H9 (cell line): ENCODE measurements at regions not wholly inside any gene's neighbourhood (a gene's known extent, or its start where the extent isn't known, plus 50 kb on each side); places are given as distances from the start of the nearest gene placed in this dataset.

ENCODE experiments used
- DNase-seq: peaks from one replicate; pipeline ENCODE4 v3.0.0-alpha.2; 2017
- H2AFZ ChIP-seq: one replicate; pipeline ENCODE4 v1.6.1; 2013; ENCODE audit warnings: mild to moderate bottlenecking, low read length, control low read depth, moderate library complexity
- H2AK5ac ChIP-seq: 2 replicates; pipeline ENCODE4 v1.6.1; 2013; ENCODE audit warnings: low read length, control low read depth, mixed read lengths; ENCODE audit not compliant: insufficient read length
- H2BK120ac ChIP-seq: one replicate; pipeline ENCODE4 v1.6.1; 2013; ENCODE audit warnings: low read depth, mild to moderate bottlenecking, low read length, control low read depth, inconsistent platforms; ENCODE audit not compliant: poor library complexity, severe bottlenecking
- H2BK12ac ChIP-seq: 2 replicates; pipeline ENCODE4 v1.6.1; 2013; ENCODE audit warnings: low read length, control low read depth, mixed read lengths, low read depth; ENCODE audit not compliant: insufficient read length
- H2BK15ac ChIP-seq: 2 replicates; pipeline ENCODE4 v1.6.1; 2013; ENCODE audit warnings: low read depth, low read length, control low read depth
- H2BK20ac ChIP-seq: one replicate; pipeline ENCODE4 v1.6.1; 2013; ENCODE audit warnings: low read depth, mild to moderate bottlenecking, low read length, control low read depth, inconsistent platforms; ENCODE audit not compliant: poor library complexity, severe bottlenecking
- H2BK5ac ChIP-seq: 2 replicates; pipeline ENCODE4 v1.6.1; 2013; ENCODE audit warnings: low read length, control low read depth, mixed read lengths; ENCODE audit not compliant: insufficient read length
- H3K14ac ChIP-seq: 2 replicates; pipeline ENCODE4 v1.6.1; 2013; ENCODE audit warnings: low read length, control low read depth; ENCODE audit not compliant: insufficient read depth
- H3K18ac ChIP-seq: 2 replicates; pipeline ENCODE4 v1.6.1; 2013; ENCODE audit warnings: low read depth, mild to moderate bottlenecking, mixed read lengths, low read length, control low read depth; ENCODE audit not compliant: insufficient read length
- H3K23ac ChIP-seq: 2 replicates; pipeline ENCODE4 v1.6.1; 2013; ENCODE audit warnings: low read length, control low read depth, mixed read lengths, low read depth; ENCODE audit not compliant: insufficient read length
- H3K23me2 ChIP-seq: 2 replicates; pipeline ENCODE4 v1.6.1; 2013; ENCODE audit warnings: low read depth, mild to moderate bottlenecking, mixed read lengths, low read length, control low read depth; ENCODE audit not compliant: insufficient read length, poor library complexity, severe bottlenecking
- H3K27ac ChIP-seq: 2 replicates; pipeline ENCODE4 v1.5.1; 2013; ENCODE audit warnings: low read length, control low read depth, mixed read lengths, low read depth; ENCODE audit not compliant: insufficient read length
- H3K27me3 ChIP-seq: 2 replicates; pipeline ENCODE4 v1.6.1; 2013; ENCODE audit warnings: low read length, control low read depth, inconsistent platforms; ENCODE audit not compliant: insufficient read depth
- H3K4ac ChIP-seq: 2 replicates; pipeline ENCODE4 v1.6.1; 2013; ENCODE audit warnings: low read depth, mild to moderate bottlenecking, control low read depth, inconsistent platforms, low read length, moderate library complexity
- H3K4me1 ChIP-seq: 2 replicates; pipeline ENCODE4 v1.6.1; 2013; ENCODE audit warnings: low read length, control low read depth, inconsistent platforms; ENCODE audit not compliant: insufficient read depth
- H3K4me2 ChIP-seq: 2 replicates; pipeline ENCODE4 v1.6.1; 2013; ENCODE audit warnings: low read length, control low read depth, mixed read lengths; ENCODE audit not compliant: insufficient read length, insufficient read depth
- H3K56ac ChIP-seq: 2 replicates; pipeline ENCODE4 v1.6.1; 2013; ENCODE audit warnings: low read depth, mild to moderate bottlenecking, mixed read lengths, low read length, control low read depth; ENCODE audit not compliant: insufficient read length
- H3K79me1 ChIP-seq: 2 replicates; pipeline ENCODE4 v1.6.1; 2013; ENCODE audit warnings: low read depth, mild to moderate bottlenecking, moderate library complexity, low read length, control low read depth, inconsistent platforms; ENCODE audit not compliant: insufficient read depth, poor library complexity, severe bottlenecking
- H3K79me2 ChIP-seq: 2 replicates; pipeline ENCODE4 v1.6.1; 2013; ENCODE audit warnings: low read length, control low read depth, inconsistent platforms; ENCODE audit not compliant: insufficient read depth
- H3K9ac ChIP-seq: 2 replicates; pipeline ENCODE4 v1.6.1; 2013; ENCODE audit warnings: low read length, control low read depth, mixed read lengths; ENCODE audit not compliant: insufficient read length; ENCODE audit errors: extremely low read depth
- H3K9me3 ChIP-seq: one replicate; pipeline ENCODE4 v1.6.1; 2013; ENCODE audit warnings: low read depth, low read length, inconsistent platforms; ENCODE audit not compliant: control insufficient read depth
- H3T11ph ChIP-seq: one replicate; pipeline ENCODE4 v1.6.1; 2013; ENCODE audit warnings: mild to moderate bottlenecking, low read length, control low read depth, inconsistent platforms
- H4K20me1 ChIP-seq: one replicate; pipeline ENCODE4 v1.6.1; 2013; ENCODE audit not compliant: control insufficient read depth, insufficient read length, insufficient read depth
- H4K5ac ChIP-seq: 2 replicates; pipeline ENCODE4 v1.6.1; 2013; ENCODE audit warnings: low read depth, mild to moderate bottlenecking, mixed read lengths, low read length, control low read depth; ENCODE audit not compliant: insufficient read length
- H4K8ac ChIP-seq: replicated peaks from 2 replicates; pipeline ENCODE4 v1.6.1; 2013; ENCODE audit warnings: low read length, control low read depth, mixed read lengths, low read depth; ENCODE audit not compliant: insufficient read length
- H4K91ac ChIP-seq: 2 replicates; pipeline ENCODE4 v1.6.1; 2013; ENCODE audit warnings: low read depth, mild to moderate bottlenecking, moderate library complexity, mixed read lengths, low read length, control low read depth; ENCODE audit not compliant: insufficient read length
- H3K27ac Mint-ChIP-seq, 3 experiments: 2 replicates in 2 of 3; 3 replicates in 1 of 3; pipeline ENCODE4 v1.8.0; 2020 to 2021; ENCODE audit warnings: mixed read lengths in 3 of 3, mild to moderate bottlenecking in 1 of 3, moderate library complexity in 1 of 3
- H3K27me3 Mint-ChIP-seq: 2 replicates; pipeline ENCODE4 v1.8.0; 2021; ENCODE audit warnings: low read depth, mild to moderate bottlenecking, moderate library complexity, mixed read lengths
- H3K36me3 Mint-ChIP-seq, 3 experiments: 2 replicates in 2 of 3; 3 replicates in 1 of 3; pipeline ENCODE4 v1.8.0; 2020 to 2021; ENCODE audit warnings: low read depth in 3 of 3, mixed read lengths in 3 of 3; ENCODE audit not compliant: insufficient read depth in 1 of 3
- H3K4me1 Mint-ChIP-seq, 2 experiments: 2 replicates each; pipeline ENCODE4 v1.8.0; 2020; ENCODE audit warnings: mixed read lengths in 2 of 2
- H3K4me3 Mint-ChIP-seq, 2 experiments: 2 replicates in 1 of 2; 3 replicates in 1 of 2; pipeline ENCODE4 v1.8.0; 2020 to 2021; ENCODE audit warnings: mild to moderate bottlenecking in 2 of 2, mixed read lengths in 2 of 2, moderate library complexity in 1 of 2
- H3K9me3 Mint-ChIP-seq, 2 experiments: 2 replicates in 1 of 2; 3 replicates in 1 of 2; pipeline ENCODE4 v1.8.0; 2020; ENCODE audit warnings: mild to moderate bottlenecking in 2 of 2, mixed read lengths in 2 of 2, moderate library complexity in 1 of 2
- CTCF ChIP-seq: fragments of 200-600 bp; sonication (generic); conservative IDR thresholded peaks from 3 replicates; pipeline ENCODE4 v1.8.0; 2021; ENCODE audit warnings: antibody characterized with exemption, mild to moderate bottlenecking

DNA sequence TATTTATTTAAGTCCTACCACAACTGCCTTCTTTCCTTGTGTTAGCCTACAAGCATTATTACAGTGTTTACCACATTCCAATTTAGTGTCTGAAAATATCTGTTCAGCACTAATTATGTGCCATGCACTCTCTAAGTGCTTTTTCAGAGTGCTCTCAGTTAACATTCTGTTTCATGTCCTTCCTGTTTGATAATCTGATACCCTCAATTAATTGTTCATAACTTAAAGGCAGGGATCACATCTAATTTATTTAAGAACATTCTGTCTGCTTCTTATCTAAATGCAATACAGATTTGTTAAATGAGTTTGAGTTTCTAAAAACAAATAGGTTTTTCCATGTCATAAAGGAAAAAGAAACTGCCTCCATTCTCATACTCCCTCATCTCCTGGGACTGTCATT is 649.6 kb upstream of the ATXN8OS start:
- no peak overlapping the region for H2BK120ac ChIP-seq
- no peaks in the 10 kb centered on the region for H3K23me2 ChIP-seq
- H3K9ac ChIP-seq: no peak overlapping the region
- H4K8ac ChIP-seq: no peak overlapping the region
- no peak for TF ChIP-seq CTCF
- H4K5ac ChIP-seq: no peak overlapping the region
- no peaks in the 10 kb centered on the region for H3K9me3 ChIP-seq
- no peak overlapping the region for H2BK15ac ChIP-seq
- no peak overlapping the region for H3K27ac ChIP-seq
- H3K9me3 Mint-ChIP-seq: no peaks in the 10 kb centered on the region; a peak in 1 of 5 replicates
- no peak overlapping the region for H2BK20ac ChIP-seq
- no peaks in the 10 kb centered on the region for H4K20me1 ChIP-seq
- no peak overlapping the region for H3K4ac ChIP-seq
- no peak overlapping the region for H3K27ac Mint-ChIP-seq
- H3K79me1 ChIP-seq: no peaks in the 10 kb centered on the region
- no peak overlapping the region for H2BK5ac ChIP-seq
- no peak overlapping the region for H3K56ac ChIP-seq
- H3K4me2 ChIP-seq: no peak overlapping the region
- no peak overlapping the region for H2BK12ac ChIP-seq
- no peaks in the 10 kb centered on the region for H3K27me3 ChIP-seq
- H2AFZ ChIP-seq: no peak overlapping the region
- no peak overlapping the region for H4K91ac ChIP-seq
- H3K27me3 Mint-ChIP-seq: no peaks in the 10 kb centered on the region
- no peak for DNase-seq
- H3K36me3 Mint-ChIP-seq: no peaks in the 10 kb centered on the region; a peak in 1 of 7 replicates
- H3K4me3 Mint-ChIP-seq: no peak overlapping the region
- H3K23ac ChIP-seq: no peak overlapping the region
- no peak overlapping the region for H3T11ph ChIP-seq
- H3K14ac ChIP-seq: no peak overlapping the region
- H3K79me2 ChIP-seq: no peaks in the 10 kb centered on the region
- peaks cover 18 to 22% of the 10 kb centered on the region in 2 experiments for H3K4me1 Mint-ChIP-seq
- H3K4me1 ChIP-seq: peaks cover 4% of the 10 kb centered on the region
- no peak overlapping the region for H2AK5ac ChIP-seq
- no peak overlapping the region for H3K18ac ChIP-seq
